GM23338 (cell line): ENCODE measurements at regions not wholly inside any gene's neighbourhood (a gene's known extent, or its start where the extent isn't known, plus 50 kb on each side); places are given as distances from the start of the nearest gene placed in this dataset.
"Not testable (repeated sequence)": the region's sequence is repeated elsewhere in the genome, so short reads cannot be mapped to it uniquely, and the experiment has no call there.

Experiments
- ATAC-seq: fragments of 200-7000 bp; cut with Tn5 transposase; 3 replicates; pipeline ENCODE4 v1.9.1; 2020
- DNase-seq: peaks from one replicate; pipeline ENCODE4 v3.0.0-alpha.2; 2015; ENCODE audit warnings: low spot score
- H2AFZ ChIP-seq: fragments of 200-600 bp; sonication (generic); 2 replicates; pipeline ENCODE4 v1.8.0; 2016; ENCODE audit warnings: antibody characterized with exemption, mild to moderate bottlenecking, moderate library complexity
- H3F3A ChIP-seq: fragments of 200-600 bp; sonication (generic); replicated peaks from 2 replicates; pipeline ENCODE4 v1.8.0; 2017; ENCODE audit warnings: antibody characterized with exemption, mixed run types, low read depth
- H3K27ac ChIP-seq: fragments of 200-600 bp; sonication (generic); 2 replicates; pipeline ENCODE4 v1.6.1; 2016; ENCODE audit warnings: low read depth
- H3K27me3 ChIP-seq: fragments of 200-600 bp; sonication (generic); 2 replicates; pipeline ENCODE4 v1.8.0; 2016; ENCODE audit warnings: mild to moderate bottlenecking, mixed run types, moderate library complexity; ENCODE audit not compliant: insufficient read depth
- H3K36me3 ChIP-seq: fragments of 200-600 bp; sonication (generic); 2 replicates; pipeline ENCODE4 v1.8.0; 2016; ENCODE audit warnings: mild to moderate bottlenecking; ENCODE audit not compliant: insufficient read depth
- H3K4me1 ChIP-seq: fragments of 200-600 bp; sonication (generic); 2 replicates; pipeline ENCODE4 v1.8.0; 2016; ENCODE audit warnings: mild to moderate bottlenecking, moderate library complexity; ENCODE audit not compliant: insufficient read depth
- H3K4me2 ChIP-seq: fragments of 200-600 bp; sonication (generic); 2 replicates; pipeline ENCODE4 v1.7.1; 2017; ENCODE audit warnings: mixed run types
- H3K4me3 ChIP-seq: fragments of 200-600 bp; sonication (generic); 2 replicates; pipeline ENCODE4 v1.6.1; 2016; ENCODE audit warnings: mixed run types
- H3K79me2 ChIP-seq: fragments of 200-600 bp; sonication (generic); replicated peaks from 2 replicates; pipeline ENCODE4 v1.8.0; 2017; ENCODE audit warnings: mild to moderate bottlenecking; ENCODE audit not compliant: insufficient read depth
- H3K9me2 ChIP-seq: fragments of 200-600 bp; sonication (generic); 2 replicates; pipeline ENCODE4 v1.8.0; 2017; ENCODE audit not compliant: insufficient read depth
- H4K20me1 ChIP-seq: fragments of 200-600 bp; sonication (generic); replicated peaks from 2 replicates; pipeline ENCODE4 v1.8.0; 2017; ENCODE audit warnings: mild to moderate bottlenecking; ENCODE audit not compliant: insufficient read depth
- H3K27ac Mint-ChIP-seq: 2 replicates; pipeline ENCODE4 v1.8.0; 2020; ENCODE audit warnings: inconsistent platforms, mild to moderate bottlenecking, moderate library complexity, mixed read lengths
- H3K27me3 Mint-ChIP-seq: 3 replicates; pipeline ENCODE4 v1.8.0; 2022; ENCODE audit warnings: low read depth, mild to moderate bottlenecking, moderate library complexity, mixed read lengths, inconsistent platforms; ENCODE audit not compliant: insufficient read depth, poor library complexity
- H3K36me3 Mint-ChIP-seq: 3 replicates; pipeline ENCODE4 v1.8.0; 2021; ENCODE audit warnings: low read depth, mild to moderate bottlenecking, inconsistent platforms, moderate library complexity, mixed read lengths
- H3K4me1 Mint-ChIP-seq: 3 replicates; pipeline ENCODE4 v1.8.0; 2020; ENCODE audit warnings: mild to moderate bottlenecking, inconsistent platforms, mixed read lengths
- H3K4me3 Mint-ChIP-seq: 3 replicates; pipeline ENCODE4 v1.8.0; 2021; ENCODE audit warnings: moderate library complexity, mild to moderate bottlenecking, inconsistent platforms, mixed read lengths
- H3K9me3 Mint-ChIP-seq: 3 replicates; pipeline ENCODE4 v1.8.0; 2020; ENCODE audit warnings: moderate library complexity, mild to moderate bottlenecking, inconsistent platforms, mixed read lengths
- CTCF ChIP-seq, 2 experiments: fragments of 200-600 bp in 1 of 2; sonication (generic) in 1 of 2; conservative IDR thresholded peaks; 2 replicates each; pipeline versions ENCODE4 v1.5.1 to v1.6.1; 2016 to 2017; ENCODE audit warnings: antibody characterized with exemption in 2 of 2, low read depth in 2 of 2, mild to moderate bottlenecking in 2 of 2, moderate library complexity in 1 of 2
- EZH2 ChIP-seq: fragments of 200-600 bp; sonication (generic); IDR thresholded peaks from one replicate; pipeline ENCODE4 v1.8.0; 2017; ENCODE audit warnings: antibody characterized with exemption, mild to moderate bottlenecking, low read depth; ENCODE audit not compliant: unreplicated experiment
- POLR2AphosphoS5 ChIP-seq: IDR thresholded peaks from 2 replicates; pipeline ENCODE4 v1.6.1; 2016; ENCODE audit warnings: antibody characterized with exemption, low read depth
- REST ChIP-seq: IDR thresholded peaks from one replicate; pipeline ENCODE4 v1.6.1; 2018; ENCODE audit warnings: antibody characterized with exemption; ENCODE audit not compliant: unreplicated experiment
- ZNF114 ChIP-seq: fragments of 250-450 bp; sonication (Bioruptor Pico); IDR thresholded peaks from 2 replicates; pipeline ENCODE4 v1.5.0; 2020; ENCODE audit warnings: mild to moderate bottlenecking, moderate library complexity
- ZNF462 ChIP-seq: fragments of 250-450 bp; sonication (Bioruptor Pico); IDR thresholded peaks from 2 replicates; pipeline ENCODE4 v1.5.0; 2020; ENCODE audit warnings: mild to moderate bottlenecking, moderate library complexity

GRCh38 chr16:87123356-87124001 lies 193.7 kb downstream of the C16orf95 start (continued):
- TF ChIP-seq ZNF462 (CRISPR knock-in tag), result no peak
- no peak for TF ChIP-seq POLR2AphosphoS5
- TF ChIP-seq EZH2, result no peak
- no peak for TF ChIP-seq ZNF114 (CRISPR knock-in tag)
- no peak for TF ChIP-seq REST
- no peak for TF ChIP-seq CTCF (conservative IDR thresholded peaks at IDR 0.05; ENCODE audit: low read depth in 2 of 2)

- not testable (repeated sequence) for H3K27me3 ChIP-seq, H3K9me2 ChIP-seq, H4K20me1 ChIP-seq, H3K79me2 ChIP-seq, H3K36me3 ChIP-seq, H3K9me3 Mint-ChIP-seq, H3K27me3 Mint-ChIP-seq, H3K4me1 ChIP-seq, H3K4me2 ChIP-seq, H3K4me1 Mint-ChIP-seq, H3K4me3 ChIP-seq, H3F3A ChIP-seq, ATAC-seq, H3K27ac ChIP-seq, DNase-seq, H2AFZ ChIP-seq, H3K27ac Mint-ChIP-seq, H3K4me3 Mint-ChIP-seq, H3K36me3 Mint-ChIP-seq
These were observed 192.8 kb downstream of the C16orf95 start for GRCh38 chr16:87124405-87124804.
